ENCODE measurements at regions not wholly inside any gene's neighbourhood (a gene's known extent, or its start where the extent isn't known, plus 50 kb on each side); places are given as distances from the start of the nearest gene placed in this dataset.

DNA sequence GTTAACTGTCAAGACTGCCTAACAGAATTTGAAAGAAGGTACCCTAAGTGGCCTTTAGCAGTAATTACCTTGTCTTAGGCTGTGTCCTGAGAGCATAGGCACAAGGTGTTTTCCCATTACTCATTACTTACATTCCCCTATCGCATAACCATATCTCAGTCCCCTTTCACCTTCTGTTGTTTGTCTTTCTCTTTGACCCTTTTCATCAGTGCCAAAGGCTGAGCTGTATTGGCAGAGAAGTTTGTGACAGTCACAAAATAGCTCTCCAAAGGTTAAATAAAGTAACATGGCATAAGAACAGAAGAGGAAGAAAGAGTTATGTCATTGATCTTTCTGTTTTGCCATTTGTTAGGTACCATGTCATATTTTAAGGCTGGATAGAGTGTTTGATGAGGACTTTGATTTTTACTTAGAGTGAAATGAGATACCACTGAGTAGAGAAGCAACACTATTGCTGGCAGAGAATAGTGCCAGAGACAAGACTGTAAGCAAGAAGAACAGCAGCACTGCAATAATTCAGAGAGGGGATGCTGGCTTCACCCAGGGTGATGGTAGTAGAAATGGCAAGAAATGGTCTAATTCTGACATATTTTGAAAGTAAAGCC lies 497.8 kb downstream of the TTLL7 start:
- dilution Hi-C loops (cut with HindIII; ENCODE audit: low sequenced_read_pairs, unreplicated experiment) (no loop called here), intact Hi-C loops (cut with micrococcal nuclease) (no loop called here), in situ Hi-C loops (cut with MboI; ENCODE audit: low sequenced_read_pairs) (no loop called here)
- Histone ChIP-seq H2AFZ (replicated peaks; ENCODE audit: low read length, poor library complexity) (no peak overlapping the region), H3K79me1 (ENCODE audit: low read depth in 1 of 2, low read length in 2 of 2) (no peaks in the 10 kb centered on the region), H2BK120ac (ENCODE audit: low read depth, low read length) (no peak overlapping the region), H3K23ac (ENCODE audit: low read depth, low read length) (no peak overlapping the region), H3K9me3 (ENCODE audit: control insufficient read depth, insufficient read depth, low read length) (no peaks in the 10 kb centered on the region), H3K27ac (ENCODE audit: insufficient read depth, low read length) (no peak overlapping the region), H3K4ac (ENCODE audit: low read depth, low read length) (no peak overlapping the region), H2BK20ac (ENCODE audit: low read depth, low read length) (no peak overlapping the region), H3K4me1 (ENCODE audit: control insufficient read depth, insufficient read depth, low read length) (no peaks in the 10 kb centered on the region), H2AK9ac (replicated peaks; ENCODE audit: low read depth, low read length, poor library complexity) (no peak overlapping the region), H3K4me3 (ENCODE audit: insufficient read depth, low read depth, low read length) (no peak overlapping the region), H4K8ac (ENCODE audit: low read depth in 2 of 2, low read length in 2 of 2) (no peak overlapping the region), H3K9ac (ENCODE audit: low read depth, low read length) (no peak overlapping the region), H2AK5ac (ENCODE audit: low read depth, low read length) (no peak overlapping the region), H2BK15ac (ENCODE audit: low read depth, low read length) (no peak overlapping the region), H3K56ac (ENCODE audit: extremely low read depth, insufficient read depth, low read length) (no peak overlapping the region), H3K9me1 (ENCODE audit: insufficient read depth, low read length) (no peaks in the 10 kb centered on the region), H3K27me3 (ENCODE audit: control insufficient read depth, insufficient read depth, low read length) (no peaks in the 10 kb centered on the region), H3K4me2 (ENCODE audit: low read depth, low read length) (no peak overlapping the region), H3K36me3 (ENCODE audit: control insufficient read depth, insufficient read depth, low read length) (no peaks in the 10 kb centered on the region), H4K20me1 (ENCODE audit: insufficient read depth, low read length) (no peaks in the 10 kb centered on the region), H3K18ac (ENCODE audit: low read depth, low read length) (no peak overlapping the region), H2BK5ac (ENCODE audit: low read depth, low read length, poor library complexity, severe bottlenecking) (no peak overlapping the region), H4K5ac (ENCODE audit: low read depth, low read length) (no peak overlapping the region), H4K91ac (ENCODE audit: insufficient read depth, low read depth, low read length) (no peak overlapping the region), H3K14ac (replicated peaks; ENCODE audit: low read depth, low read length) (no peak overlapping the region)
- TF ChIP-seq, protein P1, sequence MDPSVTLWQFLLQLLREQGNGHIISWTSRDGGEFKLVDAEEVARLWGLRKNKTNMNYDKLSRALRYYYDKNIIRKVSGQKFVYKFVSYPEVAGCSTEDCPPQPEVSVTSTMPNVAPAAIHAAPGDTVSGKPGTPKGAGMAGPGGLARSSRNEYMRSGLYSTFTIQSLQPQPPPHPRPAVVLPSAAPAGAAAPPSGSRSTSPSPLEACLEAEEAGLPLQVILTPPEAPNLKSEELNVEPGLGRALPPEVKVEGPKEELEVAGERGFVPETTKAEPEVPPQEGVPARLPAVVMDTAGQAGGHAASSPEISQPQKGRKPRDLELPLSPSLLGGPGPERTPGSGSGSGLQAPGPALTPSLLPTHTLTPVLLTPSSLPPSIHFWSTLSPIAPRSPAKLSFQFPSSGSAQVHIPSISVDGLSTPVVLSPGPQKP (IDR thresholded peaks at IDR 0.05; ENCODE audit: borderline replicate concordance, low read depth, low read length), result no peak
- TF ChIP-seq NFE2L2 (IDR thresholded peaks at IDR 0.05; ENCODE audit: low read depth, low read length) (no peak), RAD21 (IDR thresholded peaks at IDR 0.05; ENCODE audit: low read length) (no peak)
- ChIA-PET POLR2A (ENCODE audit: unreplicated experiment) (no interaction called here), CTCF (no interaction called here)
- WGBS, 2 experiments (ENCODE audit: extremely low coverage in 2 of 2, insufficient read length in 1 of 2), result no CpG with 5 or more reads among the region's 1 CpG
- no peak for DNase-seq
- no peak for ATAC-seq (ENCODE audit: low read depth)
- no TSS peak for BruUV-seq (replicated peaks)
